ENCODE measurements at regions not wholly inside any gene's neighbourhood (a gene's known extent, or its start where the extent isn't known, plus 50 kb on each side); places are given as distances from the start of the nearest gene placed in this dataset.

GRCh38 chr6:170026751-170027646 is 263.9 kb downstream of the DLL1 start:
- no peak for TF ChIP-seq CTCF (IDR thresholded peaks at IDR 0.05)
- no peak for TF ChIP-seq POLR2A (IDR thresholded peaks at IDR 0.05; ENCODE audit: low read depth)
- no peak for TF ChIP-seq EP300 (IDR thresholded peaks at IDR 0.05)

Data from esophagus muscularis mucosa (tissue), 4 donors.